Right lobe of liver (tissue), 6 donors: ENCODE measurements at regions not wholly inside any gene's neighbourhood (a gene's known extent, or its start where the extent isn't known, plus 50 kb on each side); places are given as distances from the start of the nearest gene placed in this dataset.

Experiments used
- ATAC-seq, 4 donors: fragments of 200-7000 bp; cut with Tn5 transposase; one replicate each; pipeline ENCODE4 v1.9.1; 2020; ENCODE audit warnings: mild to moderate bottlenecking in 4 of 4, moderate library complexity in 4 of 4
- DNase-seq, 3 donors: peaks; one replicate each; pipeline ENCODE4 v3.0.0-alpha.2; 2020
- H3K27ac ChIP-seq, 3 donors: fragments of 200-600 bp; one replicate each; pipeline ENCODE4 v1.8.0; 2022
- H3K27me3 ChIP-seq, 2 donors: fragments of 200-600 bp; one replicate each; pipeline ENCODE4 v1.8.0; 2022
- H3K36me3 ChIP-seq, 4 donors: fragments of 200-600 bp; sonication (generic) in 1 of 4; one replicate each; pipeline versions ENCODE4 v1.5.1 to v1.8.0; 2017 to 2022; ENCODE audit warnings: control low read depth in 1 of 4
- H3K4me1 ChIP-seq, 4 donors: fragments of 200-600 bp; sonication (generic) in 1 of 4; one replicate each; pipeline versions ENCODE4 v1.5.1 to v1.8.0; 2017 to 2022; ENCODE audit warnings: control low read depth in 1 of 4
- H3K4me3 ChIP-seq, 3 donors: fragments of 200-600 bp; one replicate each; pipeline ENCODE4 v1.8.0; 2022
- H3K9me3 ChIP-seq, 4 donors: fragments of 200-600 bp; sonication (generic) in 1 of 4; one replicate each; pipeline versions ENCODE4 v1.5.1 to v1.8.0; 2017 to 2022; ENCODE audit warnings: control low read depth in 1 of 4
- POLR2A ChIP-seq: fragments of 450-650 bp; IDR thresholded peaks from one replicate; pipeline ENCODE4 v1.6.1; 2017; ENCODE audit warnings: antibody characterized with exemption, mild to moderate bottlenecking
- WGBS: methylation state at CpG from one replicate; pipeline ENCODE4 v1.1.6; 2018; ENCODE audit warnings: low coverage, low lambda C conversion rate; ENCODE audit not compliant: insufficient coverage; ENCODE audit errors: missing lambda C conversion rate; 5-methylcytosine and 5-hydroxymethylcytosine counted together
- intact Hi-C, 2 donors: fragments of 100-400 bp; cut with DNase I; formaldehyde crosslinking; loops; one replicate each; pipeline versions ENCODE4 v1.11.2 to v1.14.1; 2022
- TF ChIP-seq, protein P1 (sequence below), 4 donors: fragments of 200-600 bp in 3 of 4; fragments of 450-650 bp in 1 of 4; IDR thresholded peaks; one replicate each; pipeline versions ENCODE4 v1.5.1 to v1.8.0; 2016 to 2022; ENCODE audit warnings: antibody characterized with exemption in 4 of 4, mild to moderate bottlenecking in 2 of 4
- donor health status: DM: no; HTN: yes; CAD: no.
- donor health status: DM: no; HTN: no; CAD: no.
- donor health status: DM: no; HTN: no; CAD: no.
- donor health status: DM: no; HTN: yes; CAD: no.
- donor health status: DM: no; HTN: yes; CAD: no.

DNA sequence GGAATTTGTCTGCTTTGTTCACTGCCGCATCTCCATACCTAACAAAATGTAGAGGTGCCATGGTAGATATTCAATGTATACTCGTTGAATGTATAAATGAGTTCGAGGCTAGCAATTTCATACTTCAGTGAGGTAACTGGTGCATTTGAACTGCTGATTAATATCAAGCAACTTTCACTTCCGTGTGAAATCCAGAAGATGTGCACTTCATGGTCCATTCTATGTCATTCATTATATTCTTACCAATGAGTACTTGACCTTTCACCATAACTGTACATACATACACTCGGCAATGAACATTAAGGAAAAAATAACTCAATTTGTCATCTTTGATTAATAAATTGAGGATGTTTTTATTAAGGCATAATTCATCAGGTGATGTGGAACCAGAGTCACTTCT is 598.5 kb downstream of the ZNF385D start:
- 34% methylated on average over 5 of the region's 5 CpGs for WGBS
- TF ChIP-seq, protein P1, sequence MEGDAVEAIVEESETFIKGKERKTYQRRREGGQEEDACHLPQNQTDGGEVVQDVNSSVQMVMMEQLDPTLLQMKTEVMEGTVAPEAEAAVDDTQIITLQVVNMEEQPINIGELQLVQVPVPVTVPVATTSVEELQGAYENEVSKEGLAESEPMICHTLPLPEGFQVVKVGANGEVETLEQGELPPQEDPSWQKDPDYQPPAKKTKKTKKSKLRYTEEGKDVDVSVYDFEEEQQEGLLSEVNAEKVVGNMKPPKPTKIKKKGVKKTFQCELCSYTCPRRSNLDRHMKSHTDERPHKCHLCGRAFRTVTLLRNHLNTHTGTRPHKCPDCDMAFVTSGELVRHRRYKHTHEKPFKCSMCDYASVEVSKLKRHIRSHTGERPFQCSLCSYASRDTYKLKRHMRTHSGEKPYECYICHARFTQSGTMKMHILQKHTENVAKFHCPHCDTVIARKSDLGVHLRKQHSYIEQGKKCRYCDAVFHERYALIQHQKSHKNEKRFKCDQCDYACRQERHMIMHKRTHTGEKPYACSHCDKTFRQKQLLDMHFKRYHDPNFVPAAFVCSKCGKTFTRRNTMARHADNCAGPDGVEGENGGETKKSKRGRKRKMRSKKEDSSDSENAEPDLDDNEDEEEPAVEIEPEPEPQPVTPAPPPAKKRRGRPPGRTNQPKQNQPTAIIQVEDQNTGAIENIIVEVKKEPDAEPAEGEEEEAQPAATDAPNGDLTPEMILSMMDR (IDR thresholded peaks at IDR 0.05) = no peak
- no peak for DNase-seq
- Histone ChIP-seq H3K36me3 (no peaks in the 10 kb centered on the region), H3K9me3 (no peaks in the 10 kb centered on the region), H3K4me3 (no peak overlapping the region), H3K27ac (no peak overlapping the region), H3K4me1 (no peaks in the 10 kb centered on the region), H3K27me3 (no peaks in the 10 kb centered on the region)
- no peak for ATAC-seq
- intact Hi-C loops = no loop called here

DNA sequence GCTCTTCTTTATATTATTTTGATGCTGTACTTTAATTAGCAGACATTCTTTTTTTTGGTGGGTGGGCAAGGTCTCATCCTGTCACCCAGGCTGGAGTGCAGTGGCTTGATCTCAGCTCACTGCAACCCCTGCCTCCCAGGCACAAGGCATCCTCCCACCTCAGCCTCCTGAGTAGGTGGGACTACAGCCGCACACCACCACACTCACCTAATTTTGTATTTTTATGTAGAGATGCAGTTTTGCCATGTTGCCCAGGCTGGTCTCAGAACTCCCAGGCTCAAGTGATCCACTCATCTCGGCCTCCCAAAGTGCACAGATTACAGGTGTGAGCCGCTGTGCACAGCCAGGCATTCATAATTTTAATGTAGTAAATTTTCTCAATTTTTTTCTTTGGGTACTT is 608.1 kb downstream of the ZNF385D start:
- H3K4me3 ChIP-seq = no peak overlapping the region
- intact Hi-C loops = no loop called here
- no peak for TF ChIP-seq POLR2A
- TF ChIP-seq, protein P1 (IDR thresholded peaks at IDR 0.05) = no peak
- WGBS = 71% methylated on average over 2 of the region's 3 CpGs
- ATAC-seq (no peak), DNase-seq (no peak)
- no peak overlapping the region for H3K27ac ChIP-seq
- no peaks in the 10 kb centered on the region for H3K4me1 ChIP-seq
- no peaks in the 10 kb centered on the region for H3K27me3 ChIP-seq
- H3K36me3 ChIP-seq = no peaks in the 10 kb centered on the region
- H3K9me3 ChIP-seq = no peaks in the 10 kb centered on the region

DNA sequence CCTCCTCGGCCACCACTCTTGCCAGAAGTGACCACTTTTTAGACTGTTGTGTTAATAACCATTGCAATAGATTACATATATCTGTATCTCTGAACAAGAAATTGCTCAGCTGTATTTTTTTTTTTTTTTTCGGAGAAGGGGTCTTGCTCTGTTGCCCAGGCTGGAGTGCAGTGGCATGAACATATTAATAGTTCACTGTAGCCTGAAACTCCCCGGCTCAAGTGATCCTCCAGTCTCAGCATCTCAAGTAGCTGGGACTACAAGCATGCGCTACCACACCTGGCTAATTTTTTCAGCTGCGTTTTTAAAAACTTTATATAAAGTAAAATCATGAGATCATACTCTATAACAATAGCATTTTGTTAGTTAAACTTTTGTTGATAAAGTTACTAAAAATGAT is 609.0 kb downstream of the ZNF385D start:
- WGBS = 73% methylated on average over 5 of the region's 5 CpGs
- TF ChIP-seq, protein P1 (IDR thresholded peaks at IDR 0.05) = no peak
- no peak for TF ChIP-seq POLR2A
- Histone ChIP-seq H3K4me3 (no peak overlapping the region), H3K4me1 (no peaks in the 10 kb centered on the region), H3K27me3 (no peaks in the 10 kb centered on the region), H3K9me3 (no peaks in the 10 kb centered on the region), H3K36me3 (no peaks in the 10 kb centered on the region), H3K27ac (no peak overlapping the region)
- ATAC-seq (no peak), DNase-seq (no peak)
- intact Hi-C loops = no loop called here

DNA sequence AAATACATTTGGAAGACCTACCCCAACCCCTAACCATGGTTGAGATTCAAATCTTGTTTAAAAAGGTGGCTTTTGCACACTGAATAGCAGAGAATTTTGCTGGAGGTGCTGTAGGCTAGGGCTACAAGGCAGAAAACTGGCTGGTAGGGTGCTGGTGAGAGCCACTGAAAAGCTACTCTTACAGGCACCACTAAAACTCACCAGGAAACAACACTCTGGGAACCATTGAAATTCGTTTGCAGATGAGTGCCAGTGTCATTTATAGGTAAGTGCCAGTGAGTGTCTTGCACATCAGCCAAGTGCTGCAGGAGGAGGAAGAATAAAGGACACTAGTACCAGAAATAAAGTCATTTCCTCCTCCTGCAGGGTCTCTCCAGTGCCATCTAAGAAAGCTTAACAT is 610.2 kb downstream of the ZNF385D start:
- DNase-seq (no peak), ATAC-seq (no peak)
- TF ChIP-seq, protein P1 (IDR thresholded peaks at IDR 0.05) = no peak
- TF ChIP-seq POLR2A = no peak
- Histone ChIP-seq H3K9me3 (no peaks in the 10 kb centered on the region), H3K27me3 (no peaks in the 10 kb centered on the region), H3K27ac (no peak overlapping the region), H3K36me3 (no peaks in the 10 kb centered on the region), H3K4me1 (no peaks in the 10 kb centered on the region), H3K4me3 (no peak overlapping the region)
- intact Hi-C loops = no loop called here
- no CpG with 5 or more reads among the region's 1 CpG for WGBS

DNA sequence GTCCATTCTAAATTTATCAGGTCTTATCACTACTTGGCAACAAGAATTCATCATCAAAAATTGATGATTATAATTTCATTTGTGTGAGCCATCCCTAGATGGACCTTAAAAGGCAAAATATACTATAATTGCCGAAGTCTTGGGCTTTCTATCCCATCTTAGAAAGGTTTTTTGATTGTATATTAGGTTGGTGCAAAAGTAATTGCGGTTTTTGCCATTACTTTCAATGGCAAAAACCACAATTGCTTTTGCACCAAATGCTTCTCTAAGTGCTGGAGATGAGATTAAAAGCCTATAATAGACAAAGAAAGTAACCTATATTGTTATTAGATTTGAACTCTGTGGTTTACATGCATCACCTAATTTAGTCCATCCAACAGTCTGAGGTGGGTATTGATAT is 612.9 kb downstream of the ZNF385D start:
- intact Hi-C loops = no loop called here
- Histone ChIP-seq H3K4me1 (no peaks in the 10 kb centered on the region), H3K9me3 (no peaks in the 10 kb centered on the region), H3K4me3 (no peak overlapping the region), H3K27ac (no peak overlapping the region), H3K36me3 (no peaks in the 10 kb centered on the region), H3K27me3 (no peaks in the 10 kb centered on the region)
- ATAC-seq (no peak), DNase-seq (no peak)
- WGBS = 26% methylated on average over 2 of the region's 2 CpGs
- TF ChIP-seq POLR2A = no peak
- TF ChIP-seq, protein P1 (IDR thresholded peaks at IDR 0.05) = no peak
